ENCODE measurements at regions not wholly inside any gene's neighbourhood (a gene's known extent, or its start where the extent isn't known, plus 50 kb on each side); places are given as distances from the start of the nearest gene placed in this dataset.

DNA sequence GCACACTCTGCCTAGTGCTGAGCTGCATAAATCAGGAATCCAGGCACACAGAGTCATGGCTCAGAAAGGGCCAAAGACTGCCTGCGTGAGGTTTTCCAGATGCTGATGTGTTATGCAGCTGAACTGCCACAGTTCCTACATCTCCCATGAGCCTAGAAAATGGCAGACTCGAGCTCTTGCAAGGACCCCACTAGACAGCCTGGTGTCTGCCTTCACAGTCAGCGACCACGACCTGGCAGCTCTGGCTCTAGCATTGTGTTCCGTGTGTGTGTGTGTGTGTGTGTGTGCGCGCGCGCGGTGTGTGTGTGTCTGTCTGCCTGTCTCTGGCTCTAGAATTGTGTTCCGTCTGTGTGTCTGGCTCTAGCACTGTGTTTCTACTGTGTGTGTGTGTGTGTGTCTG lies 203.6 kb upstream of the AGTR2 start:
- TF ChIP-seq, protein P1, sequence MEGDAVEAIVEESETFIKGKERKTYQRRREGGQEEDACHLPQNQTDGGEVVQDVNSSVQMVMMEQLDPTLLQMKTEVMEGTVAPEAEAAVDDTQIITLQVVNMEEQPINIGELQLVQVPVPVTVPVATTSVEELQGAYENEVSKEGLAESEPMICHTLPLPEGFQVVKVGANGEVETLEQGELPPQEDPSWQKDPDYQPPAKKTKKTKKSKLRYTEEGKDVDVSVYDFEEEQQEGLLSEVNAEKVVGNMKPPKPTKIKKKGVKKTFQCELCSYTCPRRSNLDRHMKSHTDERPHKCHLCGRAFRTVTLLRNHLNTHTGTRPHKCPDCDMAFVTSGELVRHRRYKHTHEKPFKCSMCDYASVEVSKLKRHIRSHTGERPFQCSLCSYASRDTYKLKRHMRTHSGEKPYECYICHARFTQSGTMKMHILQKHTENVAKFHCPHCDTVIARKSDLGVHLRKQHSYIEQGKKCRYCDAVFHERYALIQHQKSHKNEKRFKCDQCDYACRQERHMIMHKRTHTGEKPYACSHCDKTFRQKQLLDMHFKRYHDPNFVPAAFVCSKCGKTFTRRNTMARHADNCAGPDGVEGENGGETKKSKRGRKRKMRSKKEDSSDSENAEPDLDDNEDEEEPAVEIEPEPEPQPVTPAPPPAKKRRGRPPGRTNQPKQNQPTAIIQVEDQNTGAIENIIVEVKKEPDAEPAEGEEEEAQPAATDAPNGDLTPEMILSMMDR (IDR thresholded peaks at IDR 0.05): no peak
- TF ChIP-seq POLR2A (IDR thresholded peaks at IDR 0.05): no peak

All from testis (tissue), 2 donors.